Neuronal stem cell (in vitro differentiated cells): ENCODE measurements at regions not wholly inside any gene's neighbourhood (a gene's known extent, or its start where the extent isn't known, plus 50 kb on each side); places are given as distances from the start of the nearest gene placed in this dataset.

ENCODE experiments used
- DNase-seq: peaks from one replicate; pipeline ENCODE4 v3.0.0-alpha.2; 2013; ENCODE audit warnings: low spot score
- H2AFZ ChIP-seq: one replicate; pipeline ENCODE4 v1.6.1; 2013; ENCODE audit warnings: mild to moderate bottlenecking, low read length, inconsistent platforms
- H2AK5ac ChIP-seq: 2 replicates; pipeline ENCODE4 v1.6.1; 2013; ENCODE audit warnings: low read depth, mild to moderate bottlenecking, inconsistent platforms, low read length, moderate library complexity, mixed read lengths
- H2BK120ac ChIP-seq: 2 replicates; pipeline ENCODE4 v1.6.1; 2013; ENCODE audit warnings: low read depth, mild to moderate bottlenecking, inconsistent platforms, low read length, moderate library complexity, mixed read lengths
- H2BK12ac ChIP-seq: one replicate; pipeline ENCODE4 v1.6.1; 2013; ENCODE audit warnings: low read length, inconsistent platforms
- H2BK15ac ChIP-seq: 2 replicates; pipeline ENCODE4 v1.6.1; 2013; ENCODE audit warnings: mild to moderate bottlenecking, low read length, inconsistent platforms, mixed read lengths
- H2BK5ac ChIP-seq: one replicate; pipeline ENCODE4 v1.6.1; 2013; ENCODE audit warnings: inconsistent platforms, mild to moderate bottlenecking, low read length, moderate library complexity
- H3K14ac ChIP-seq: one replicate; pipeline ENCODE4 v1.6.1; 2013; ENCODE audit warnings: low read length, inconsistent platforms
- H3K18ac ChIP-seq: 2 replicates; pipeline ENCODE4 v1.6.1; 2013; ENCODE audit warnings: low read length, inconsistent platforms
- H3K23ac ChIP-seq: 2 replicates; pipeline ENCODE4 v1.6.1; 2013; ENCODE audit warnings: low read depth, mild to moderate bottlenecking, mixed read lengths, low read length, inconsistent platforms; ENCODE audit not compliant: poor library complexity
- H3K27ac ChIP-seq: replicated peaks from 3 replicates; pipeline ENCODE4 v1.5.1; 2013; ENCODE audit warnings: low read length, inconsistent platforms
- H3K27me3 ChIP-seq, 3 experiments: 2 replicates each; pipeline ENCODE4 v1.6.1; 2013; ENCODE audit warnings: low read length in 3 of 3, mild to moderate bottlenecking in 2 of 3, inconsistent platforms in 1 of 3, low read depth in 1 of 3, mixed read lengths in 1 of 3, moderate library complexity in 1 of 3; ENCODE audit not compliant: control insufficient read depth in 3 of 3, insufficient read depth in 3 of 3
- H3K36me3 ChIP-seq, 2 donors: replicated peaks in 1 of 2; 2 replicates each; pipeline ENCODE4 v1.6.1; 2013; ENCODE audit warnings: low read length in 2 of 2; ENCODE audit not compliant: control insufficient read depth in 2 of 2, insufficient read depth in 2 of 2
- H3K4ac ChIP-seq: 2 replicates; pipeline ENCODE4 v1.6.1; 2013; ENCODE audit warnings: inconsistent platforms, mild to moderate bottlenecking, low read length, moderate library complexity
- H3K4me1 ChIP-seq, 2 donors: 1 replicate in 1 of 2; 2 replicates in 1 of 2; pipeline ENCODE4 v1.6.1; 2013; ENCODE audit warnings: low read length in 2 of 2, low read depth in 1 of 2; ENCODE audit not compliant: control insufficient read depth in 2 of 2, insufficient read depth in 1 of 2
- H3K4me2 ChIP-seq: one replicate; pipeline ENCODE4 v1.6.1; 2013; ENCODE audit warnings: mild to moderate bottlenecking, low read length, inconsistent platforms; ENCODE audit not compliant: insufficient read depth, poor library complexity, severe bottlenecking
- H3K4me3 ChIP-seq, 2 donors: 2 replicates each; pipeline ENCODE4 v1.5.1; 2013; ENCODE audit warnings: low read length in 2 of 2, mild to moderate bottlenecking in 2 of 2, inconsistent platforms in 1 of 2, moderate library complexity in 1 of 2
- H3K79me1 ChIP-seq: one replicate; pipeline ENCODE4 v1.6.1; 2013; ENCODE audit warnings: low read depth, mild to moderate bottlenecking, inconsistent platforms, low read length, moderate library complexity
- H3K9ac ChIP-seq: one replicate; pipeline ENCODE4 v1.6.1; 2013; ENCODE audit warnings: mild to moderate bottlenecking, low read depth, low read length, inconsistent platforms; ENCODE audit not compliant: poor library complexity
- H3K9me3 ChIP-seq, 2 donors: replicated peaks in 1 of 2; 2 replicates each; pipeline versions ENCODE3 to v1.6.1; 2013; ENCODE audit warnings: low read length in 2 of 2, mild to moderate bottlenecking in 2 of 2, inconsistent platforms in 1 of 2, low read depth in 1 of 2, mixed read lengths in 1 of 2, moderate library complexity in 1 of 2; ENCODE audit not compliant: control insufficient read depth in 2 of 2, insufficient read depth in 1 of 2
- H4K8ac ChIP-seq: one replicate; pipeline ENCODE4 v1.6.1; 2013; ENCODE audit warnings: low read depth, mild to moderate bottlenecking, inconsistent platforms, low read length, moderate library complexity
- H4K91ac ChIP-seq: one replicate; pipeline ENCODE4 v1.6.1; 2013; ENCODE audit warnings: low read length, low read depth, mild to moderate bottlenecking, inconsistent platforms; ENCODE audit not compliant: poor library complexity
- WGBS, 2 donors: extraction: QIAGEN DNeasy Blood & Tissue Kit; methylation state at CpG; one replicate each; pipeline ENCODE4 v1.1.7; 2013; ENCODE audit warnings: missing lambda C conversion rate in 2 of 2, mixed read lengths in 1 of 2; ENCODE audit not compliant: insufficient read length in 2 of 2, insufficient replicate concordance in 1 of 2; ENCODE audit errors: extremely low coverage in 2 of 2; 5-methylcytosine and 5-hydroxymethylcytosine counted together

GRCh38 chr2:129769185-129769991 is 210.1 kb upstream of the RAB6C start:
- no peak overlapping the region for H2BK12ac ChIP-seq
- H3K9me3 ChIP-seq, result peaks cover 0 to 2% of the 10 kb centered on the region in 2 donors
- WGBS, 2 donors, result no CpG with 5 or more reads among the region's 11 CpGs
- H3K36me3 ChIP-seq, result no peaks in the 10 kb centered on the region
- H2BK15ac ChIP-seq, result no peak overlapping the region
- peak overlapping the region; percentile 38 for H3K18ac ChIP-seq
- no peaks in the 10 kb centered on the region for H3K79me1 ChIP-seq
- no peak overlapping the region for H3K23ac ChIP-seq
- H4K91ac ChIP-seq, result no peak overlapping the region
- DNase-seq, result no peak
- H3K4me1 ChIP-seq, result peaks cover 0 to 4% of the 10 kb centered on the region in 2 donors
- no peak overlapping the region for H3K9ac ChIP-seq
- H3K27ac ChIP-seq, result no peak overlapping the region
- H3K4me2 ChIP-seq, result no peak overlapping the region
- no peak overlapping the region for H2BK5ac ChIP-seq
- H3K4me3 ChIP-seq, result no peak overlapping the region
- no peak overlapping the region for H2AFZ ChIP-seq
- no peak overlapping the region for H4K8ac ChIP-seq
- H2AK5ac ChIP-seq, result no peak overlapping the region
- peak overlapping the region; percentile 1 for H3K14ac ChIP-seq
- H3K27me3 ChIP-seq, result peaks cover 0 to 1% (median 0%) of the 10 kb centered on the region in 3 experiments
- H3K4ac ChIP-seq, result no peak overlapping the region
- no peak overlapping the region for H2BK120ac ChIP-seq

- Histone ChIP-seq H2BK120ac (no peak overlapping the region), H2BK15ac (no peak overlapping the region), H2AFZ (no peak overlapping the region), H2AK5ac (no peak overlapping the region), H3K23ac (no peak overlapping the region), H3K9me3 (peaks cover 0 to 2% of the 10 kb centered on the region in 2 donors), H3K4me1 (no peaks in the 10 kb centered on the region), H3K79me1 (no peaks in the 10 kb centered on the region), H3K4ac (no peak overlapping the region), H4K91ac (no peak overlapping the region), H3K4me3 (no peak overlapping the region), H2BK5ac (no peak overlapping the region), H4K8ac (no peak overlapping the region), H3K18ac (no peak overlapping the region), H3K9ac (no peak overlapping the region), H3K36me3 (no peaks in the 10 kb centered on the region), H3K27ac (no peak overlapping the region), H3K14ac (no peak overlapping the region), H3K4me2 (no peak overlapping the region), H2BK12ac (no peak overlapping the region), H3K27me3 (peaks cover 0 to 1% (median 0%) of the 10 kb centered on the region in 3 experiments)
- DNase-seq, result no peak
- no CpG with 5 or more reads among the region's 6 CpGs for WGBS, 2 donors
Observed at GRCh38 chr2:129771418-129772189, 207.9 kb upstream of the RAB6C start.

GRCh38 chr2:129772190-129772579 is 207.3 kb upstream of the RAB6C start:
- Histone ChIP-seq H4K8ac (no peak overlapping the region), H3K79me1 (no peaks in the 10 kb centered on the region), H3K9ac (no peak overlapping the region), H2AK5ac (no peak overlapping the region), H2BK5ac (no peak overlapping the region), H3K36me3 (no peaks in the 10 kb centered on the region), H3K4me1 (no peaks in the 10 kb centered on the region), H3K9me3 (peaks cover 0 to 2% of the 10 kb centered on the region in 2 donors), H3K27me3 (peaks cover 0 to 1% (median 0%) of the 10 kb centered on the region in 3 experiments), H4K91ac (no peak overlapping the region), H2BK120ac (no peak overlapping the region), H3K4me2 (no peak overlapping the region), H3K18ac (no peak overlapping the region), H3K4ac (no peak overlapping the region), H2BK12ac (no peak overlapping the region), H3K27ac (no peak overlapping the region), H3K14ac (no peak overlapping the region), H2BK15ac (no peak overlapping the region), H3K4me3 (no peak overlapping the region), H3K23ac (no peak overlapping the region), H2AFZ (no peak overlapping the region)
- DNase-seq, result no peak
- WGBS, 2 donors, result no CpG with 5 or more reads among the region's 2 CpGs
